ENCODE measurements at regions not wholly inside any gene's neighbourhood (a gene's known extent, or its start where the extent isn't known, plus 50 kb on each side); places are given as distances from the start of the nearest gene placed in this dataset.

DNA sequence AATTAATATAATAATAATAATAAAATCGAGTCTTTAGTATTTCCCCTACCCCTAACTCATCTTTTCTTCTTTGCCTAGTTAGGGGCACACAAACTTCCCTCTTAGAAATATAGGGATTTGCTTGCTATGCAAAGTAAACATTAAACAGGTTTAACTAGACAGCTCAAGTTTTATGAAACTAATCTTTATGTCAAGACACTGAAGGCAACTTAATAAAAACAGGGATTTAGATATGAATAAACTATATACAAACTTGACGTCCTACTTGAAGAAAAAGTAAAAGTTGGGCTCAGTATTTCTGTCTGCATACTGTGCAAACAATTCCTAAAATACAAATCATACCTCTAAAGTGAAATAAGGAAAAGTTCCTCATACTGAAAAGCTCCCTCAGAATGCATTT lies 52.1 kb upstream of the CAV2 start:
- TF ChIP-seq, protein P1, sequence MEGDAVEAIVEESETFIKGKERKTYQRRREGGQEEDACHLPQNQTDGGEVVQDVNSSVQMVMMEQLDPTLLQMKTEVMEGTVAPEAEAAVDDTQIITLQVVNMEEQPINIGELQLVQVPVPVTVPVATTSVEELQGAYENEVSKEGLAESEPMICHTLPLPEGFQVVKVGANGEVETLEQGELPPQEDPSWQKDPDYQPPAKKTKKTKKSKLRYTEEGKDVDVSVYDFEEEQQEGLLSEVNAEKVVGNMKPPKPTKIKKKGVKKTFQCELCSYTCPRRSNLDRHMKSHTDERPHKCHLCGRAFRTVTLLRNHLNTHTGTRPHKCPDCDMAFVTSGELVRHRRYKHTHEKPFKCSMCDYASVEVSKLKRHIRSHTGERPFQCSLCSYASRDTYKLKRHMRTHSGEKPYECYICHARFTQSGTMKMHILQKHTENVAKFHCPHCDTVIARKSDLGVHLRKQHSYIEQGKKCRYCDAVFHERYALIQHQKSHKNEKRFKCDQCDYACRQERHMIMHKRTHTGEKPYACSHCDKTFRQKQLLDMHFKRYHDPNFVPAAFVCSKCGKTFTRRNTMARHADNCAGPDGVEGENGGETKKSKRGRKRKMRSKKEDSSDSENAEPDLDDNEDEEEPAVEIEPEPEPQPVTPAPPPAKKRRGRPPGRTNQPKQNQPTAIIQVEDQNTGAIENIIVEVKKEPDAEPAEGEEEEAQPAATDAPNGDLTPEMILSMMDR (IDR thresholded peaks at IDR 0.05; ENCODE audit: insufficient read depth, low read depth, low read length), result no peak
- no peak for TF ChIP-seq EZH2 (IDR thresholded peaks at IDR 0.05; ENCODE audit: insufficient read depth, low read length)
